WTC11 (cell line): ENCODE measurements at regions not wholly inside any gene's neighbourhood (a gene's known extent, or its start where the extent isn't known, plus 50 kb on each side); places are given as distances from the start of the nearest gene placed in this dataset.

Experiments
- ATAC-seq: fragments of 200-7000 bp; cut with Tn5 transposase; 2 replicates; pipeline ENCODE4 v1.10.0; 2021; ENCODE audit warnings: mild to moderate bottlenecking, moderate library complexity
- CTCF ChIA-PET: fragments of 300-600 bp; sonication (Branson Sonifier 250); formaldehyde crosslinking; loops from one replicate; lab custom pipeline; 2021; ENCODE audit warnings: antibody characterized with exemption; lab: Charles Lee
- POLR2A ChIA-PET: fragments of 350-600 bp; sonication (Branson Sonifier 250); formaldehyde crosslinking; loops from one replicate; lab custom pipeline; 2021; ENCODE audit warnings: antibody characterized with exemption; lab: Charles Lee
- DNase-seq: peaks from one replicate; pipeline ENCODE4 v3.0.0; 2021; ENCODE audit warnings: low spot score
- H3K27ac Mint-ChIP-seq: 2 replicates; pipeline ENCODE4 v1.8.0; 2021; ENCODE audit warnings: mixed read lengths
- H3K27me3 Mint-ChIP-seq: 2 replicates; pipeline ENCODE4 v1.8.0; 2021; ENCODE audit warnings: low read depth, mild to moderate bottlenecking, moderate library complexity, mixed read lengths
- H3K36me3 Mint-ChIP-seq: 2 replicates; pipeline ENCODE4 v1.8.0; 2021; ENCODE audit warnings: mixed read lengths
- H3K4me1 Mint-ChIP-seq: 2 replicates; pipeline ENCODE4 v1.8.0; 2022; ENCODE audit warnings: mixed read lengths
- H3K4me3 Mint-ChIP-seq: 2 replicates; pipeline ENCODE4 v1.8.0; 2021; ENCODE audit warnings: mild to moderate bottlenecking, moderate library complexity, mixed read lengths
- H3K9me3 Mint-ChIP-seq: 2 replicates; pipeline ENCODE4 v1.8.0; 2021; ENCODE audit warnings: mixed read lengths
- ATF1 ChIP-seq: sonication (generic); formaldehyde crosslinking; IDR thresholded peaks from 2 replicates; pipeline ENCODE4 v1.8.1; 2023; ENCODE audit warnings: mild to moderate bottlenecking, moderate library complexity, missing genetic modification reagents
- CREB1 ChIP-seq: sonication (generic); formaldehyde crosslinking; IDR thresholded peaks from 2 replicates; pipeline ENCODE4 v1.8.0; 2023; ENCODE audit warnings: mild to moderate bottlenecking, missing genetic modification reagents
- CTCF ChIP-seq: fragments of 200-600 bp; IDR thresholded peaks from 2 replicates; pipeline ENCODE4 v1.8.0; 2022; ENCODE audit warnings: antibody characterized with exemption
- E2F4 ChIP-seq: sonication (generic); formaldehyde crosslinking; IDR thresholded peaks from 2 replicates; pipeline ENCODE4 v1.8.1; 2022; ENCODE audit warnings: low read depth, mild to moderate bottlenecking, moderate library complexity, missing genetic modification reagents, borderline replicate concordance
- EMX1 ChIP-seq: fragments of 250-450 bp; sonication (Bioruptor Pico); IDR thresholded peaks from 2 replicates; pipeline ENCODE4 v1.8.0; 2021; ENCODE audit warnings: mild to moderate bottlenecking
- ETV6 ChIP-seq: sonication (generic); formaldehyde crosslinking; IDR thresholded peaks from 2 replicates; pipeline ENCODE4 v1.8.1; 2022; ENCODE audit warnings: mild to moderate bottlenecking, missing genetic modification reagents
- FOXJ3 ChIP-seq: sonication (generic); formaldehyde crosslinking; IDR thresholded peaks from 2 replicates; pipeline ENCODE4 v1.9.0; 2021; ENCODE audit warnings: missing genetic modification reagents, mild to moderate bottlenecking, borderline replicate concordance
- GTF2I ChIP-seq: fragments of 250-450 bp; sonication (Bioruptor Pico); conservative IDR thresholded peaks from 2 replicates; pipeline ENCODE4 v1.4.0; 2021; ENCODE audit warnings: mild to moderate bottlenecking
- IRF2 ChIP-seq: sonication (generic); formaldehyde crosslinking; IDR thresholded peaks from 2 replicates; pipeline ENCODE4 v1.8.0; 2022; ENCODE audit warnings: low read depth, missing genetic modification reagents, borderline replicate concordance
- NFYB ChIP-seq: sonication (generic); formaldehyde crosslinking; conservative IDR thresholded peaks from 2 replicates; pipeline ENCODE4 v1.8.0; 2022; ENCODE audit warnings: low read depth, missing genetic modification reagents
- NR2C2 ChIP-seq: sonication (generic); formaldehyde crosslinking; IDR thresholded peaks from 2 replicates; pipeline ENCODE4 v1.8.0; 2022; ENCODE audit warnings: mild to moderate bottlenecking, missing genetic modification reagents
- SOX15 ChIP-seq: fragments of 250-450 bp; sonication (Bioruptor Pico); IDR thresholded peaks from 2 replicates; pipeline ENCODE4 v1.9.0; 2021; ENCODE audit warnings: mild to moderate bottlenecking
- TEAD1 ChIP-seq: sonication (generic); formaldehyde crosslinking; IDR thresholded peaks from 2 replicates; pipeline ENCODE4 v1.8.0; 2022; ENCODE audit warnings: mild to moderate bottlenecking, missing genetic modification reagents
- TP53 ChIP-seq: sonication (generic); formaldehyde crosslinking; IDR thresholded peaks from 2 replicates; pipeline ENCODE4 v1.8.1; 2023; ENCODE audit warnings: mild to moderate bottlenecking, missing genetic modification reagents
- ZBTB43 ChIP-seq: sonication (generic); formaldehyde crosslinking; IDR thresholded peaks from 2 replicates; pipeline ENCODE4 v1.8.1; 2023; ENCODE audit warnings: mild to moderate bottlenecking, missing genetic modification reagents
- ZNF219 ChIP-seq: sonication (generic); formaldehyde crosslinking; IDR thresholded peaks from 2 replicates; pipeline ENCODE4 v1.8.0; 2023; ENCODE audit warnings: missing genetic modification reagents, mild to moderate bottlenecking, borderline replicate concordance
- ZNF232 ChIP-seq: sonication (generic); formaldehyde crosslinking; IDR thresholded peaks from 2 replicates; pipeline ENCODE4 v1.8.0; 2022; ENCODE audit warnings: mild to moderate bottlenecking, missing genetic modification reagents
- ZNF317 ChIP-seq: sonication (generic); formaldehyde crosslinking; IDR thresholded peaks from 2 replicates; pipeline ENCODE4 v1.8.1; 2023; ENCODE audit warnings: low read depth, mild to moderate bottlenecking, moderate library complexity, missing genetic modification reagents, borderline replicate concordance
- ZNF416 ChIP-seq: fragments of 250-450 bp; sonication (Bioruptor Pico); IDR thresholded peaks from 2 replicates; pipeline ENCODE4 v1.9.0; 2021; ENCODE audit warnings: mild to moderate bottlenecking, inconsistent platforms
- ZNF423 ChIP-seq: fragments of 250-450 bp; sonication (Bioruptor Pico); IDR thresholded peaks from 2 replicates; pipeline ENCODE4 v2.1.2; 2022; ENCODE audit warnings: mild to moderate bottlenecking, moderate library complexity
- ZSCAN18 ChIP-seq: fragments of 250-450 bp; sonication (Bioruptor Pico); IDR thresholded peaks from 2 replicates; pipeline ENCODE4 v2.1.2; 2022; ENCODE audit warnings: mild to moderate bottlenecking, moderate library complexity
- TF ChIP-seq, protein P1 (sequence below): sonication (generic); formaldehyde crosslinking; IDR thresholded peaks from 2 replicates; pipeline ENCODE4 v1.8.1; 2023; ENCODE audit warnings: mild to moderate bottlenecking, missing genetic modification reagents, borderline replicate concordance
- TF ChIP-seq, protein P2 (sequence below): sonication (generic); formaldehyde crosslinking; IDR thresholded peaks from 2 replicates; pipeline ENCODE4 v1.8.1; 2023; ENCODE audit warnings: mild to moderate bottlenecking, missing genetic modification reagents

DNA sequence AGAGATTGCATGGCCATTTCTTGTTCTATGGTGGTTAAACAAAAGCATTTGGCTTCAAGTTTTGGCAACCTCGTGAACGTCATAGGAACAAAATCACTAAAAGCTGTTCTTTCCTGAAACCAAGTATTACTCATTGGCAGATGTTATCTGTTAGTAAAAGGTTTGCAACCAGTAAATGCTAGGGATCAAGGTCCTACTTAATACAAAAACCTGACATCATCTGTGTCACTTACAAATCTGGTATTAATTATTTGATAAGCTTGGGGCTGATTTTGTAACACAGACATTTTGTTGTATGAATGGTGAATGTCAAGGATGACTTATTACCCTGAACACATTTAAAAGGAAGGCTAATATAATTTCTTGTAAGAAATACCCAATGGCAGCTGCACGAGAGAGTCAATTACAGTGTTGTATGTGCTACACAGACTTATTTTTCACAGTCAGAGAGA, 486.4 kb upstream of the ZNF608 start:
- H3K9me3 Mint-ChIP-seq = peaks cover 14% of the 10 kb centered on the region
- no peak overlapping the region for H3K27ac Mint-ChIP-seq
- no peak overlapping the region for H3K4me3 Mint-ChIP-seq
- DNase-seq (no peak), ATAC-seq (no peak)
- CTCF ChIA-PET = no interaction called here
- H3K27me3 Mint-ChIP-seq = no peaks in the 10 kb centered on the region
- no peak for TF ChIP-seq ZSCAN18 (CRISPR knock-in tag)
- TF ChIP-seq GTF2I (CRISPR knock-in tag) = no peak
- no peak for TF ChIP-seq FOXJ3
- no peak for TF ChIP-seq ZNF317 (CRISPR knock-in tag)
- no peak for TF ChIP-seq NFYB
- TF ChIP-seq, protein P1, sequence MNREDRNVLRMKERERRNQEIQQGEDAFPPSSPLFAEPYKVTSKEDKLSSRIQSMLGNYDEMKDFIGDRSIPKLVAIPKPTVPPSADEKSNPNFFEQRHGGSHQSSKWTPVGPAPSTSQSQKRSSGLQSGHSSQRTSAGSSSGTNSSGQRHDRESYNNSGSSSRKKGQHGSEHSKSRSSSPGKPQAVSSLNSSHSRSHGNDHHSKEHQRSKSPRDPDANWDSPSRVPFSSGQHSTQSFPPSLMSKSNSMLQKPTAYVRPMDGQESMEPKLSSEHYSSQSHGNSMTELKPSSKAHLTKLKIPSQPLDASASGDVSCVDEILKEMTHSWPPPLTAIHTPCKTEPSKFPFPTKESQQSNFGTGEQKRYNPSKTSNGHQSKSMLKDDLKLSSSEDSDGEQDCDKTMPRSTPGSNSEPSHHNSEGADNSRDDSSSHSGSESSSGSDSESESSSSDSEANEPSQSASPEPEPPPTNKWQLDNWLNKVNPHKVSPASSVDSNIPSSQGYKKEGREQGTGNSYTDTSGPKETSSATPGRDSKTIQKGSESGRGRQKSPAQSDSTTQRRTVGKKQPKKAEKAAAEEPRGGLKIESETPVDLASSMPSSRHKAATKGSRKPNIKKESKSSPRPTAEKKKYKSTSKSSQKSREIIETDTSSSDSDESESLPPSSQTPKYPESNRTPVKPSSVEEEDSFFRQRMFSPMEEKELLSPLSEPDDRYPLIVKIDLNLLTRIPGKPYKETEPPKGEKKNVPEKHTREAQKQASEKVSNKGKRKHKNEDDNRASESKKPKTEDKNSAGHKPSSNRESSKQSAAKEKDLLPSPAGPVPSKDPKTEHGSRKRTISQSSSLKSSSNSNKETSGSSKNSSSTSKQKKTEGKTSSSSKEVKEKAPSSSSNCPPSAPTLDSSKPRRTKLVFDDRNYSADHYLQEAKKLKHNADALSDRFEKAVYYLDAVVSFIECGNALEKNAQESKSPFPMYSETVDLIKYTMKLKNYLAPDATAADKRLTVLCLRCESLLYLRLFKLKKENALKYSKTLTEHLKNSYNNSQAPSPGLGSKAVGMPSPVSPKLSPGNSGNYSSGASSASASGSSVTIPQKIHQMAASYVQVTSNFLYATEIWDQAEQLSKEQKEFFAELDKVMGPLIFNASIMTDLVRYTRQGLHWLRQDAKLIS (CRISPR knock-in tag) = no peak
- TF ChIP-seq CREB1 (CRISPR knock-in tag) = no peak
- no peak for TF ChIP-seq CTCF
- TF ChIP-seq ATF1 (CRISPR knock-in tag) = no peak
- no peak for TF ChIP-seq ZNF219 (CRISPR knock-in tag)
- no peak for TF ChIP-seq TP53 (CRISPR knock-in tag)
- TF ChIP-seq ETV6 = no peak
- TF ChIP-seq TEAD1 (CRISPR knock-in tag) = no peak
- POLR2A ChIA-PET = no interaction called here
- H3K4me1 Mint-ChIP-seq = peaks cover 33% of the 10 kb centered on the region
- peaks cover 5% of the 10 kb centered on the region; the same call in 1 of the 2 replicates for H3K36me3 Mint-ChIP-seq

DNA sequence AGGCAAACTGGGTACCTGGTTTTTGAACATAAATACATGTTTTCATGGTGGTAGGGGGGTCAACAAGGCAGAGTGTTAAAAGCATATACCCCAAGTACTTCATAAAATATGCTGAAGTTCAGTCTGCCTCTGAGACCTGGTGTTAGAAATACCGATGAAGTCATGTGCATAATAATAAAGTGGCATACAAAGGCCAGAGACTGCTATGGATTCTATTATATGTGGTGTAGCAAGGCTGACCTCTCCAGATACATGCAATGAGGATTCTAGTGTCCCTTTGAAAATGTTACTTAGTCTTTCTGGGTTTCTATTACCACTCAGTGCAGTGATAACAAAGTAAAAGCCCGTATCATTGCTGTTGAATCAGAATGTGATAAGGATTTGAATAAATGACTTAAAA, 487.5 kb upstream of the ZNF608 start:
- ATAC-seq = no peak
- H3K36me3 Mint-ChIP-seq = peaks cover 5% of the 10 kb centered on the region; the same call in 1 of the 2 replicates
- no peak for DNase-seq
- ChIA-PET POLR2A (no interaction called here), CTCF (no interaction called here)
- peaks cover 38% of the 10 kb centered on the region for H3K4me1 Mint-ChIP-seq
- no peak overlapping the region for H3K4me3 Mint-ChIP-seq
- no peak overlapping the region for H3K27ac Mint-ChIP-seq
- H3K9me3 Mint-ChIP-seq = peaks cover 19% of the 10 kb centered on the region
- H3K27me3 Mint-ChIP-seq = no peaks in the 10 kb centered on the region
- TF ChIP-seq SOX15 (CRISPR knock-in tag) (no peak), CTCF (no peak), NR2C2 (CRISPR knock-in tag) (no peak), ZNF423 (CRISPR knock-in tag) (no peak), ZBTB43 (CRISPR knock-in tag) (no peak), IRF2 (CRISPR knock-in tag) (no peak), EMX1 (CRISPR knock-in tag) (no peak), ZNF232 (CRISPR knock-in tag) (no peak), TP53 (CRISPR knock-in tag) (no peak), FOXJ3 (no peak), ZNF416 (CRISPR knock-in tag) (no peak), E2F4 (no peak)
- TF ChIP-seq, protein P2, sequence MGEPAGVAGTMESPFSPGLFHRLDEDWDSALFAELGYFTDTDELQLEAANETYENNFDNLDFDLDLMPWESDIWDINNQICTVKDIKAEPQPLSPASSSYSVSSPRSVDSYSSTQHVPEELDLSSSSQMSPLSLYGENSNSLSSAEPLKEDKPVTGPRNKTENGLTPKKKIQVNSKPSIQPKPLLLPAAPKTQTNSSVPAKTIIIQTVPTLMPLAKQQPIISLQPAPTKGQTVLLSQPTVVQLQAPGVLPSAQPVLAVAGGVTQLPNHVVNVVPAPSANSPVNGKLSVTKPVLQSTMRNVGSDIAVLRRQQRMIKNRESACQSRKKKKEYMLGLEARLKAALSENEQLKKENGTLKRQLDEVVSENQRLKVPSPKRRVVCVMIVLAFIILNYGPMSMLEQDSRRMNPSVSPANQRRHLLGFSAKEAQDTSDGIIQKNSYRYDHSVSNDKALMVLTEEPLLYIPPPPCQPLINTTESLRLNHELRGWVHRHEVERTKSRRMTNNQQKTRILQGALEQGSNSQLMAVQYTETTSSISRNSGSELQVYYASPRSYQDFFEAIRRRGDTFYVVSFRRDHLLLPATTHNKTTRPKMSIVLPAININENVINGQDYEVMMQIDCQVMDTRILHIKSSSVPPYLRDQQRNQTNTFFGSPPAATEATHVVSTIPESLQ (CRISPR knock-in tag) = no peak
